ENCODE measurements at regions not wholly inside any gene's neighbourhood (a gene's known extent, or its start where the extent isn't known, plus 50 kb on each side); places are given as distances from the start of the nearest gene placed in this dataset.

- Mint-ChIP-seq H3K4me3 (no peak overlapping the region), H3K27me3 (no peaks in the 10 kb centered on the region), H3K36me3 (ENCODE audit: low read depth) (no peaks in the 10 kb centered on the region), H3K27ac (no peak overlapping the region), H3K4me1 (ENCODE audit: low read depth) (no peaks in the 10 kb centered on the region), H3K9me3 (no peaks in the 10 kb centered on the region)
- intact Hi-C loops (cut with micrococcal nuclease) = no loop called here
Observed at GRCh38 chr3:103067963-103068362, 633.1 kb downstream of the ZPLD1 start.

- Mint-ChIP-seq H3K9me3 (no peaks in the 10 kb centered on the region), H3K4me1 (ENCODE audit: low read depth) (no peaks in the 10 kb centered on the region), H3K4me3 (no peak overlapping the region), H3K27ac (no peak overlapping the region), H3K36me3 (ENCODE audit: low read depth) (no peaks in the 10 kb centered on the region), H3K27me3 (no peaks in the 10 kb centered on the region)
- intact Hi-C loops (cut with micrococcal nuclease) = no loop called here
Observed at GRCh38 chr3:103075282-103075681, 640.5 kb downstream of the ZPLD1 start.

DNA sequence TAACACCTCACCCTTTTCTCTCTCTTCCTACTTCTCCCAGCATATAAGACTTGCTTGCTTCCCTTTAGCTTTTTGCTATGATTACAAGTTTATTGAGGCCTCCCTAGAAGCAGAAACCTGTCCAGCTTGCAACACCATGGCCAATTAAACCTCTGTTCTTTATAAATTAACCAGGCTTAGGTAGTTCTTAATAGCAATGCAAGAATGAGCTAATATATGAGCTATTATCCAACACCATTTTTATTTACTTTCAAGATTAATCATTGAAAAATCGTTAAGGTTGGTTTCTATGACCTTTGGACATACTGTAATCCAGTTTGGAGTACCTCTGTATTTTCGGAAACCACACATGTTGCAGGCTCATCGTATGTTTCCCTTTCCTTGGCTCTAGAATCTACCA is 643.1 kb downstream of the ZPLD1 start:
- no peaks in the 10 kb centered on the region for H3K27me3 Mint-ChIP-seq
- H3K4me3 Mint-ChIP-seq = no peak overlapping the region
- no peaks in the 10 kb centered on the region for H3K36me3 Mint-ChIP-seq (ENCODE audit: low read depth)
- H3K27ac Mint-ChIP-seq = no peak overlapping the region
- no peaks in the 10 kb centered on the region for H3K9me3 Mint-ChIP-seq
- no peaks in the 10 kb centered on the region for H3K4me1 Mint-ChIP-seq (ENCODE audit: low read depth)
- intact Hi-C loops (cut with micrococcal nuclease) = no loop called here

GRCh38 chr3:103082501-103082900 is 647.7 kb downstream of the ZPLD1 start:
- Mint-ChIP-seq H3K4me1 (ENCODE audit: low read depth) (no peaks in the 10 kb centered on the region), H3K9me3 (no peaks in the 10 kb centered on the region), H3K4me3 (no peak overlapping the region), H3K36me3 (ENCODE audit: low read depth) (no peaks in the 10 kb centered on the region), H3K27me3 (no peaks in the 10 kb centered on the region), H3K27ac (no peak overlapping the region)
- intact Hi-C loops (cut with micrococcal nuclease) = no loop called here

GRCh38 chr3:103083848-103084631 is 649.2 kb downstream of the ZPLD1 start:
- no peaks in the 10 kb centered on the region for H3K27me3 Mint-ChIP-seq
- H3K27ac Mint-ChIP-seq = no peak overlapping the region
- H3K9me3 Mint-ChIP-seq = no peaks in the 10 kb centered on the region
- H3K36me3 Mint-ChIP-seq (ENCODE audit: low read depth) = no peaks in the 10 kb centered on the region
- intact Hi-C loops (cut with micrococcal nuclease) = no loop called here
- H3K4me1 Mint-ChIP-seq (ENCODE audit: low read depth) = no peaks in the 10 kb centered on the region
- H3K4me3 Mint-ChIP-seq = no peak overlapping the region

GRCh38 chr3:103085465-103085864 is 650.6 kb downstream of the ZPLD1 start:
- Mint-ChIP-seq H3K4me3 (no peak overlapping the region), H3K4me1 (ENCODE audit: low read depth) (no peaks in the 10 kb centered on the region), H3K9me3 (peaks cover 3% of the 10 kb centered on the region), H3K36me3 (ENCODE audit: low read depth) (no peaks in the 10 kb centered on the region), H3K27ac (no peak overlapping the region), H3K27me3 (no peaks in the 10 kb centered on the region)
- intact Hi-C loops (cut with micrococcal nuclease) = no loop called here

DNA sequence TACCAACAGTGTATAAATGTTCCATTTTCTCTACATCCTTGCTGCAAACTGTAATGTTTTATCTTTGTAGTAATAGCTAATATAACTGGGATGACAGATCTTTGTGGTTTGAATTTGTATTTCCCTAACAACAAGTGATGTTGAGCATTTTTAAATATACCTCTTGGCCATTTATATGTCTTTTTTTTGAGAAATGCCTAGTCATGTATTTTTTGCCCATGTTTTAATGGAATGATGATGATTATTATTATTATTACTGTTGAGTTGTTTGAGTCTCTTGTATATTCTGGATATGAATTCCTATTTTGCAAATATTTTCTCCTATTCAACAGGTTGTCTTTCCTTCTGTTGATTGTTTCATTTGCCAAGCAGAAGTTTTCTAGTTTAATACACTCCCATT is 654.9 kb downstream of the ZPLD1 start:
- Mint-ChIP-seq H3K27me3 (no peaks in the 10 kb centered on the region), H3K4me3 (no peak overlapping the region), H3K27ac (no peak overlapping the region), H3K36me3 (ENCODE audit: low read depth) (no peaks in the 10 kb centered on the region), H3K4me1 (ENCODE audit: low read depth) (no peaks in the 10 kb centered on the region), H3K9me3 (peaks cover 9% of the 10 kb centered on the region)
- intact Hi-C loops (cut with micrococcal nuclease) = no loop called here

DNA sequence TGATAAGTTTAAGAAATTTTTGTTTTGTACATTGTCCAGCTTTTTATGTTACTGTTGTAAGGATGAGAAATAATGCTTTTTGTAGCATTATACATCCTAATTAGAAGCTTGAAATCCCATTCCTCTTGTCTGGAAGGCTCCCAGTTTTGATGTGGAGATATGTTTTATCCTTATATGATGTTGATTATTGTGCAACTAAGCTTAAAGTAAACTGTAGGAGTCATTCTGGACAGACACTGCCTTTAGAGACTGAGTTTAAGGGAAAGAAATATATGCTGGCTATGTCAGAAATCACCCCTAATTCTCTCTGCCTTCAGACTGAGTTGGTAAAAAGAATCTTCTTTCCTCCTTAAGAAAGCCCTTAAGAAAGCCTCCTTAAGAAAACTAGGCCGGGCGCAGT is 670.4 kb downstream of the ZPLD1 start:
- H3K4me3 Mint-ChIP-seq = no peak overlapping the region
- intact Hi-C loops (cut with micrococcal nuclease) = no loop called here
- H3K4me1 Mint-ChIP-seq (ENCODE audit: low read depth) = no peaks in the 10 kb centered on the region
- no peaks in the 10 kb centered on the region for H3K36me3 Mint-ChIP-seq (ENCODE audit: low read depth)
- H3K9me3 Mint-ChIP-seq = peaks cover 20% of the 10 kb centered on the region
- no peaks in the 10 kb centered on the region for H3K27me3 Mint-ChIP-seq
- no peak overlapping the region for H3K27ac Mint-ChIP-seq

GRCh38 chr3:103112273-103112672 is 677.5 kb downstream of the ZPLD1 start:
- H3K9me3 Mint-ChIP-seq = no peaks in the 10 kb centered on the region

DNA sequence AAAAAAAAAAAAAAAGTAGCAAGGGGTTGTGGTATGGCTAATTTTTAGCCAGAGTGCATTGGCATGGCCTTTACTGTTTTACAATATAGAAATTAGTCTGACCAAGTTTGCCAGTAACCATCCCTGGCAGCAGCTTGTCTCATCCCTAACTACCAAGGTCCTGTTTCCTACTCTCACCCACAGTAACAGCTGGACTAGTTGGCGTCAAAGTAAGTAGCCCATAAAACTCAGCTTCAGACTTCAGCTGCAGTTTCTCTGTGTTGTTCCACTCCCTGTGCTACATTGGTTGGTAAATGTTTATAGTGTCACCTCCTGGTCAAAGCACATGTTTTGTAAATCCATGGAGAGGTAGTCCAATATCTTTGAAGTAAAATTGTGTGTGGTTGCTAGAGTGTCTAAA is 691.3 kb downstream of the ZPLD1 start:
- intact Hi-C loops (cut with micrococcal nuclease) = no loop called here
- Mint-ChIP-seq H3K27me3 (no peaks in the 10 kb centered on the region), H3K4me1 (ENCODE audit: low read depth) (no peaks in the 10 kb centered on the region), H3K9me3 (no peaks in the 10 kb centered on the region), H3K4me3 (no peak overlapping the region), H3K27ac (no peak overlapping the region), H3K36me3 (ENCODE audit: low read depth) (no peaks in the 10 kb centered on the region)

More at GRCh38 chr3:103112273-103112672, 677.5 kb downstream of the ZPLD1 start:
- intact Hi-C loops (cut with micrococcal nuclease) = no loop called here
- Mint-ChIP-seq H3K27ac (no peak overlapping the region), H3K4me1 (ENCODE audit: low read depth) (no peaks in the 10 kb centered on the region), H3K4me3 (no peak overlapping the region), H3K27me3 (no peaks in the 10 kb centered on the region), H3K36me3 (ENCODE audit: low read depth) (no peaks in the 10 kb centered on the region)

DNA sequence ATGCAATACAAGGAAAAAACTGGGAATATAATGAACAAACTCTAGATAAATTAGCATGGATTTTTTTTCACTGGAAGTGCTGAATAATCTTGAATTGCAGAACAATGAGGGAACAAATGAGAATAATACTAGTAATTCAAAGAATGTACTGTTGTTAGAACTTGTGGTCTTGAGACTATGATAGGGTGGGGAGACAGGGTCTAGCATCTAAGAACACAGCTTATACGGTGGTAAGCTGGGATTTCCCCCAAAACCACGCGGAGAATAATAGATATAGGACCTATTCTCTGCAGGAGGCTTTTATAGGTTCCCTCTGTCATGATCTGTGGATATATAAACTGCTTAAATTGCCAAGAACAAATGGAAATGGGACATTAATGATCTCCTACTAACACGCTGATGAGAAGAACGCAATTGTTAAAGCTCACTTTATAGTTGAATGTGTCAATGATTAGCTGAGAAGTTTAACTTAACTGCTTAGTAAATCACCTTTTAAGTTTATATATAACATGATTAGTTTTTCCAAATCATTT is 692.3 kb downstream of the ZPLD1 start:
- intact Hi-C loops (cut with micrococcal nuclease) = no loop called here
- H3K36me3 Mint-ChIP-seq (ENCODE audit: low read depth) = no peaks in the 10 kb centered on the region
- no peaks in the 10 kb centered on the region for H3K27me3 Mint-ChIP-seq
- no peak overlapping the region for H3K4me3 Mint-ChIP-seq
- H3K27ac Mint-ChIP-seq = no peak overlapping the region
- no peaks in the 10 kb centered on the region for H3K9me3 Mint-ChIP-seq
- H3K4me1 Mint-ChIP-seq (ENCODE audit: low read depth) = no peaks in the 10 kb centered on the region

- H3K36me3 Mint-ChIP-seq (ENCODE audit: low read depth) = no peaks in the 10 kb centered on the region
Observed at GRCh38 chr3:103127737-103128136, 692.9 kb downstream of the ZPLD1 start.

GRCh38 chr3:103134023-103134724 is 699.4 kb downstream of the ZPLD1 start:
- Mint-ChIP-seq H3K27me3 (no peaks in the 10 kb centered on the region), H3K9me3 (no peaks in the 10 kb centered on the region), H3K4me1 (ENCODE audit: low read depth) (no peaks in the 10 kb centered on the region), H3K36me3 (ENCODE audit: low read depth) (no peaks in the 10 kb centered on the region), H3K27ac (no peak overlapping the region), H3K4me3 (no peak overlapping the region)
- intact Hi-C loops (cut with micrococcal nuclease) = no loop called here

More at GRCh38 chr3:103127737-103128136, 692.9 kb downstream of the ZPLD1 start:
- Mint-ChIP-seq H3K27me3 (no peaks in the 10 kb centered on the region), H3K4me3 (no peak overlapping the region), H3K27ac (no peak overlapping the region), H3K9me3 (no peaks in the 10 kb centered on the region), H3K4me1 (ENCODE audit: low read depth) (no peaks in the 10 kb centered on the region)
- intact Hi-C loops (cut with micrococcal nuclease) = no loop called here

- intact Hi-C loops (cut with micrococcal nuclease) = no loop called here
- Mint-ChIP-seq H3K4me1 (ENCODE audit: low read depth) (no peaks in the 10 kb centered on the region), H3K27ac (no peak overlapping the region), H3K27me3 (no peaks in the 10 kb centered on the region), H3K9me3 (no peaks in the 10 kb centered on the region), H3K36me3 (ENCODE audit: low read depth) (no peaks in the 10 kb centered on the region), H3K4me3 (no peak overlapping the region)
Observed at GRCh38 chr3:103136621-103137020, 701.8 kb downstream of the ZPLD1 start.

Data from dendritic cell treated with granulocyte-macrophage colony-stimulating factor and Interleukin-4, amounts not matched to agents 40 ng/mL and 50 ng/mL, for 4 days (primary cell).